Endometrium (tissue), 2 donors: ENCODE measurements at regions not wholly inside any gene's neighbourhood (a gene's known extent, or its start where the extent isn't known, plus 50 kb on each side); places are given as distances from the start of the nearest gene placed in this dataset.
"Not testable (repeated sequence)": the region's sequence is repeated elsewhere in the genome, so short reads cannot be mapped to it uniquely, and the experiment has no call there.

Source experiments
- FAIRE-seq: peaks from 2 replicates; lab custom pipeline; 2012; peaks lifted over from hg19 to GRCh38; lab: Jason Lieb, UNC
- donor health status: control.
- donor health status: control.

DNA sequence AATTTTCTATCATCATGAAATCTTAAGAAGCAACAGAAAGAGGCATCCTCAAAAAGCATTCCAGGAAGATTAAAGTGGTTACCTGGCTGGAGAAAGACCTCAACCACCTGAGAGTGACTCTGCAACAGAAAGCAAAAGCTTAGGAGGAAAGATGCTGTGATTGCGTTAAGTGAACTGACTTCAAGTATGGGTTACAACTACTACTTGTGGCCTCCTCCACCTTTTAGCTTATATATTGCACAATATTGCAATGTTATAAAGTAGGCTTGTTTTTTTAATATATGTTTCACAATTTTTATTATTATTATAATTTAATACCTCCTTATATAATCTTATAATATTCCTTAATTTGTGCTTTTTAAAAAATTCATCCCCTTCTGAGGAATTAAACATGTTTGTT lies 1407.5 kb downstream of the KCNT2 start:
- FAIRE-seq = no peak

DNA sequence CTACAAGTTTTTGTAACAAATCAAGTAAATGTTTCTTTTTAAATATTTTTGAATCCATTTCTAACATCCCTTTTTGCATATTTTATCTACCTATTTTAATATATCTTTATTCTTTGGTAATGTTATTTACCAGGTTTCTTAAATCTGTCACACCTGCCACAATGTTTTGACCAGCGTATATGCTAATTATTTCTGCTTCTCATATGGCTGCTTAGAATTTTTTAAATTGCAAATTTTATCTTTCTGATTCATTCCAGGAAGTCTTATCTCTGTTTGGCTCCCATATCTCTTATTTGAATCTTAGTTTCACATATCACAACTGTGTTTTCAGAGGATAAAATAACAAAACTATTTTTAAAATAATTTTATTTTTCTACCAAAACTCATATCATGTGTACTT lies 1411.1 kb downstream of the KCNT2 start:
- FAIRE-seq = no peak

DNA sequence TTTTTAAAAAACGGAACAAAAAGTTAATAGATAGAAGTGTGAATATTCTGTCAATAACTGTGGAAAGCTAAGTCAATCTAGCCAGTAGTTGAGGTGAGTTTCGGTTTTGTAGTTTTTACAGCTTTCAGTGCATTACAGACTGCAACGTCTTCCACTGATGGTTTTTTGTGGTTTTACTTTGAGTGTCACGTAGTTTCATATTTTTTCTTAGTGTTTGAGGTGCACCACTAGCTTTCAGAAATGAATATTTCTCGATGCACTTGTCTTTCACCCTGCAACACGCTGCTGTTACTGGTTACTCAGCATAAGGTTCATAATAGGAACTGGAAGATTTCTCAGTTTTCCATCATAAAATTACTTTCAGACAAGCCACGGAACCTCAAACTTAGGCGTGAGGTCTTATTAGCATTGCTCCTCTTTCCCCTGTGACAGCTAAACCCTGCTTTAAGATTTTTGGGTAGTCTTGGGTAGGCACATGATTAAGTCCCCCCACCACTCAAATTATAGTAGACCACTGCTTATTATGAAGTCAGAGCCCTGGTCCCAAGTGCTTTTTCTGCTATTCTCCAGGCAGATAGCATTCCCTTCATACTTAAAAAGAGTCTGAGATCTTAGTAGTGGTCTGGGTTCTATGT lies 1412.7 kb downstream of the KCNT2 start:
- FAIRE-seq = no peak

DNA sequence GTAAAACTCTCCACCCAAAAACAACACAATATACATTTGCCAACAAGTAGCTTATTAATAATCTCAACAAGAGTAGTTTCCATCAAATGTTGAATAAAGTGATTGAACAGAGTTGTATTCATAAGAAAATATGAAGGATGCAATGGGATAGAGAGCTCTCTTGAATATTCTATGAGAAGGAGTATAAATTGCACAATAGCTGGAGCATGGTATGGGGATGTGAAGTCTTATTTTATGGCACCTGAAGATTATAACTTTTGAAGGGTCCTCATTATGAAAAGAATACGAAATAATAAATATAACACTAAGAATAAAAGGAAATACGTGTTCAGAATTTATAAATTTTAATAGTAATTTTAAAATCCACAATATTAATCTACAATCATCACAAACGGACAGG lies 1415.1 kb downstream of the KCNT2 start:
- FAIRE-seq = no peak

DNA sequence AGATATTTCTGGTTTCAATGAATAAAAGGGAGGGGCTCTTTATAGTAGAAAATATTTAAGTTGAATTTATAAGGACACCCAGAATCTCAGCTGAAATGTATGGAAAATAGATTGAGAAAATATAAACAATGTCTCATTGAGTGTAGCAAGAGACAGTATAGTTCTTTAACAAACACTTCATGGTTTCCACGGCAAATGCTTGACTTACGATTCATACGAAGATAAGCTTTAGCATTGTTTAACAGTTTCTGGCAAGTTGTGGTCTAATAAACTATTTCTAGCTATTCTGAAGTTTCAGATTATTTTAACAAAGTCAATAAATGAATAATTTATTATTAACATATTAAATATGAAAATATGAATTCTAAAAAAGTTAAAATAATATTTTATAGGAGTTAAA lies 1419.4 kb downstream of the KCNT2 start:
- no peak for FAIRE-seq

DNA sequence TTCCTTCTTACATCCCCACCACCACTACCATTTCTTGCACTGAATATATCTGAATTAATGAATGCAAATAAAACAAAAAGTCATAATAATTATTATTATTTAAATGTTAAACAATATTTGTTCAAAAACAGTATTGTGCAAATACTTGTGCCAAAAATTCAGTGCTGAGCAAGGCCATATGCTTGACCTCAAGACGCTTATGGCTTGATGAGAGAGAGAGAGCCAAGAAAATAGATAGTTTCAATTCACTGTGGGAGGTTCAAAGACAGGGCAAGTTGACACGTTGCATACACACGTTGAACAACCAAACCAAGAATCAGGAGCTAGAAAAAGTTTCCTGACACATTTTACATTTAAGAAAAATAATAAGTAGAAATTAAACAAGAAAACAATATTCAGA lies 1421.7 kb downstream of the KCNT2 start:
- no peak for FAIRE-seq

DNA sequence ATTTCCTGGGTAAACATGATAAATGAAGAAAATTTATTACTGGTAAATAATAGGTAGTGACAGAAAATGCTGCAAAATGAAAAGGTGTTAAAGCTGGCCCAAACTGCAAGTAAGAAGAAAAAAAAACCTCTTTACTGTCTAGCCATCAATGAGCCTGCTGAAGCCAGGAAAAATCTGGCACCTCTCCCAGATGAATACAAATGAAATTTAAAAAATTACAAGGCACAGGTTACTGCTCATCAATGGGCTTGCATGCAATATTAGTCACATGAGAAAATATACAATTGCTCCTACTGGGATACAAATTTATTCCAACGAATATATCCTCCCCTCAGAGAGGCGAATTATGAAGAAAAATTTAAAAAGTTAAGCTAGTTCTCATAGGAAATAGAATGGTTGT lies 1422.5 kb downstream of the KCNT2 start:
- no peak for FAIRE-seq

DNA sequence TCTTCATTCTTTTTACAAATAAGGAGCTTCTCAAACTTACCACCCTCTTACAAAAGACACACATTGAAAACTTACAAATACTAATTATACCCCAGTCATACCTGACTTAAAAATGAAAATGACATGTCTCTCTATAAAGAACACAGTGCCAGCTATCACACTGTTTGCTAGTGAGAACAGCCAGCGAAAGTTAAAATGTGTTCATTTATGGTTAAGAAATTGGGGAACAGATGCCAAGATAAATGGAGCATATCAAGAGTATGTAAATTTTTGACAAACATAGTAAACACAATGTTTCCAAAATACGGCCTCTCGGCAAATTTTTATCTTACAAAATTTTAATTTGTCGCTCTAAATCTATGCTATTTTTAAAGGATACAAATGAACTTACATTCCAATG lies 1422.9 kb downstream of the KCNT2 start:
- FAIRE-seq = no peak

DNA sequence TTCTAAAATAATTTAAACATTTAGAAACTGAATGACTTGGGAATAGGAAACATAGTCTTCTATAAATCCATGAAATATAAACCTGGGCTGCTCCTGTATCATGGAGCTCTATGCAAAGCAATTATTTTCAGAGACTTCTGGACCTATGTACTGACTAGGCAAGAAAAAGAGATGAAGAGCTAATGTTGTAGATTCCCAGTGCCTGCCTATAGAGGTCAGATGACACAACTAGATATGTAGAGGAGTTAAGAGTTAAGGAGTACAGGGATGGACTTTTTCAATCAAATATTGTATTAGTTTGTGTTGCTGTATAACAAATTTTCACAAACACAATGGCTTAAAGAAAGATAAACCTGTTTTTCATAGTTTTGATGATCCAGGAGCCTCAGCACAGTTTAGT lies 1434.5 kb downstream of the KCNT2 start:
- no peak for FAIRE-seq

DNA sequence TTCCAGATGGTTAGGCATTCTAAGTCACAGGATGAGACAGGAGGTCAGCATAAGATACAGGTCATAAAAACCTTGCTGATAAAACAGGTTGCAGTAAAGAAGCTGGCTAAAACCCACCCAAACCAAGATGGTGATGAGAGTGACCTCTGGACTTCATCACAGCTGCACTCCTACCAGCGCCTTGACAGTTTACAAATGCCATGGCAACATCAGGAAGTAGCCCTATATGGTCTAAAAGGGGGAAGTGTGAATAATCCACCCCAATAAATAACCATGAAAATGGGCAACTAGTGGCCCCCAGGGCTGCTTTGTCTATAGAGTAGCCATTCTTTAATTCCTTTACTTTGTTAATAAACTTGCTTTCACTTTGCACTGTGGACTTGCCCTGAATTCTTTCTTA lies 1448.4 kb downstream of the KCNT2 start:
- FAIRE-seq = not testable (repeated sequence)

DNA sequence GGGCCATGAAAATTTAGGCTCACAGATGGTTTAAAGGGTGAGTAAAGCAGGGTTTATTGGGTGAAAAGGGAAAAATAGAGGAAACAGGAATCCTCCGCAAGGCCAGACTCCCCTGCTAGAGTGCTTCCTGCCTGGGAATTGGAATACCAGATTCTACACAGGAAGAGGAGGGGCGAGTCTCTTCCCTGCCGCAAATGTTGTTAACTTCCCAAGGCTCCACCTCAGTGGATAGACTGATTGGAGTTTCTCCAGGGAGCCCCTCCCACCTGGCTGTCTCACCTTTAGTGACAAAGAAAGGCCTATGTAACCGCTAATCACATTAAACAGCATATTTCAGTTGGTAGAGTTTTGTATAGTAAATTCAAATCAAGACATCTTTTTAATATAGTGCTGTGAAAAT lies 1450.1 kb downstream of the KCNT2 start:
- no peak for FAIRE-seq

DNA sequence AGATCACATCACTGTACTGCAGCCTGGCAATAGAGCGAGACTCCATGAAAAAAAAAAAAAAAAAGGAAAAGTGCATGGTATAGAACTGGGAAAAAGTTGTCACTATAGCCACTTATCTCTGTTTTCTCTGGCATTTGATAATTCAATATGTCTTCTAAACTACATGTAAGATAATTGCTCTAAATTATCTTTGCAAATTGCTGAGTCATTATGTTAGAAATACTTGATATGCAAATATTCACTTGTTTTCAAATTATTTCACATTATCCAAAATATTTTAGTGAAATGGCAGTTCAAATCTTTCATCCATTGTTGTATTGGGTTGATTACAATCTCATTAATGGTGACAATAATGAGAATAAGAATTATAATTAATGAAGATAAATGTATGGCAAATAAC lies 1455.1 kb downstream of the KCNT2 start:
- FAIRE-seq = no peak

DNA sequence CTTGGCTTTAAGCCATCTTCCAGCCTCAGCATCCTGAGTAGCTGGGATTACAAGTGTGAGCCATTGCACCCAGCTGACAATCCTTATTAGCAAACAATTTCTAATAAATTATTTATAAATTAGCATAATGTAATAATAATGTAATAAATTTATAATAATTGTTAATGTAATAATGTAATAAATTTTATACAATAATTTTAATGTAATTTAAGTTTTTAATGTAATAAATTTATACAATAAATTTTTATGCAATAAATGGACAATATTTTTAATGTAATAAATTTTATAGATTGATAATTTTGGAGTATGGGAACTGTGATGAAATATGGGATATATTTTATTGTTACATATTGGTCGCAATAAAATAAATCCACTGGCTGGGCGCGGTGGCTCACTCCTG lies 1457.5 kb downstream of the KCNT2 start:
- peak; percentile 45 for FAIRE-seq

DNA sequence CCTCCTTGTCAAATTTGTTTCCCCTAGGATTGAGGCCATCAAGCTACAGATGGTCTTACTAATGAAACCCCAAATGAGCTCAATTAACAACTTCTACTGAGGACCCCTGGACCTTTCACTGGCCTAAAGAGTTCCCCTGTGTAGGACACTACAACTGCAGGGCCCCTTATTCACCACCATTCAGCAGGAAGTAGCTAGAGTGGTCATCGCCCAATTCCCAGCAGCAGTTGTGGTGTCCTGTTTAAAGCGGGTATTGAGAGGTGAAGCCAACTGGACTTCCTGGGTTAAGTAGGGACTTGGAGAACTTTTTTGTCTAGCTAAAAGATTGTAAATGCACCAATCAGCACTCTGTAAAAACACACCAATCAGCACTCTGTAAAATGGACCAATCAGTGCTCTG lies 1466.9 kb downstream of the KCNT2 start:
- FAIRE-seq = no peak

DNA sequence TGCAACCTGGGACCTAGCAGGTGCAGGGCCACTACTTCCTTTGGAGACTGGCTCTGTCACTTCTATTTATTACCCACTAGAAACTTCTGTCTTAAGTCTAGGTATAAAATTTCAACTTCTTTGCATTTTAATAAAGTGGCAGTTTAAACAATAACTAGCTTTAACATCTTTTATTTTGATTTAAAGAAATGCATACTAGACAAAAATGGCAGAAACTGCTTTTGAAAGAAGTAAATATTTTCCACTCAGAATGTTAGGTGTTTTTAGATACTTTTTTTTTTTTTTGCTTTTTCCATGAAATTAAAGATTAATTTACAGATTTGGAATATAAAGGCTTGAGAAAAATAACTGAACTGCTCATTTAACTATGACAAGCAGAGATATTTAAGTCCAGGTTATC lies 1477.6 kb downstream of the KCNT2 start:
- FAIRE-seq = no peak

DNA sequence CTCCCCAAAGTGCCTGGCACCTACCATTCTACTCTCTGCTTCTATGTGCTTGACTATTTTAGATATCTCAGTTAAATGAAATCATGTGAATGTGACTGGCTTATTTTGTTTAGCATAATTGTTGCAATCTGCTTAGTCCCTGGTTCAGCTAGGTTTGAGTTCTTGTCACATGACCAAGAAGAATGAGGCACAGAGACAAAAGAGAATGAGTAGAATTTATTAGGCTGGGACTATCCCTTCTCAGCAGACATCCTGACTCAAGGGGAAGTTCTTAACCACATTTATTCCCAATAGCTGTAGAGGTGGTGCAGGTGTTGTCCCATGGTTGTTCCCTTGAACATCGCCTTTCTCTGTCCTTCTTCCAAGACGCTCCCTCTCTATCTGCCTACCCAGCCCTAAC lies 1485.7 kb downstream of the KCNT2 start:
- no peak for FAIRE-seq

DNA sequence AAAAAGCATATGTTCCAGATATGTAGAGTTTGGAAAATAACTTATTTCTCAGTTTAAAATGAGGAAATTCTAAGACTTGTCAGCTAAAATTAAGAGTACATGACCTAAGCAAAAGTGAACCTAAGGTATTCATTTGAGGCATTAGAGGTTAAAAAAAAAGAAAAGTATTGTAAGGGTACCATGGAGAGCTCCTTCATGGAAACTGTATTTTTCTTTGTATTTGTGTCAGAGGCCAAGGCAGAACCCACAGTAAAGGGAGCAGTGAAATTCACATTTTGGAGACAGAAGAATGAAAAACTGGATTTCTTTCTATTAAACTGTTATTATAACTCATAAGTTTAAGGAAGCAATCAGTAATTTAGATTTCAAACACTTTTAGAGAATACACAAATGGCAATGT lies 1494.8 kb downstream of the KCNT2 start:
- no peak for FAIRE-seq

DNA sequence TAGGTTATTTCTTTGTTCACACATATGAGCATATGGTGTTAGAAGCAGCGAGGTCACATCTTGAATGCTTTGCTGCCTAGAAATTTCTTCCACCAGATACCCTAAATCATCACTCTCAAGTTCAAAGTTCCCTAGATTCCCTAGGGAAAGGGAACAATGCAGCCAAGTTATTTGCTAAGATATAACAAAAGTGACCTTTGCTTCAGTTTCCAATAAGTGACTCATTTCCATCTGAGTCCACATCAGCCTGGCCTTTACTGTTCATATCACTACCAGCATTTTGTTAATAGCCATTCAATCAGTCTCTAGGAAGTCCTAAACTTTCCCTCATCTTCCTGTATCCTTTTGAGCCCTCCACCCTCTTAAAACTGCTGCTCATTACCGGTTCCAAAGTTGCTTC lies 1502.5 kb downstream of the KCNT2 start:
- FAIRE-seq = no peak

DNA sequence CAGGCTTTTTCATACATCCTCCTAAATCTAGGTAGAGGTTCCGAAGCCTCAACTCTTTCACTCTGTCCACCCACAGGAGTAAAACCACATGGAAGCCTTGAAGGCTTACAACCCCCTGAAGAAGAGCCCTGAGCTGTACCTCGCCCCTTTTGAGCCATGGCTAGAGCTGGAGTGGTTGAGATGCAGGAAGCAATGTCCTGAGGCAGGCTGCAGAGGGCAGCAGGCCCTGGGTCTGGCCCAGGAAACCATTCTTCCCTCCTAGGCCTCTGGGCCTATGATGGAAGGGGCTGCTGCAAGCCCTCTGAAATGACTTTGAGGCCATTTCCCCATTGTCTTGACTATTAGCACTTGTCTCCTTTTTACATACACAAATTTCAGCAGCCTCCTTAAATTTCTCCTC lies 1503.0 kb downstream of the KCNT2 start:
- FAIRE-seq = no peak

DNA sequence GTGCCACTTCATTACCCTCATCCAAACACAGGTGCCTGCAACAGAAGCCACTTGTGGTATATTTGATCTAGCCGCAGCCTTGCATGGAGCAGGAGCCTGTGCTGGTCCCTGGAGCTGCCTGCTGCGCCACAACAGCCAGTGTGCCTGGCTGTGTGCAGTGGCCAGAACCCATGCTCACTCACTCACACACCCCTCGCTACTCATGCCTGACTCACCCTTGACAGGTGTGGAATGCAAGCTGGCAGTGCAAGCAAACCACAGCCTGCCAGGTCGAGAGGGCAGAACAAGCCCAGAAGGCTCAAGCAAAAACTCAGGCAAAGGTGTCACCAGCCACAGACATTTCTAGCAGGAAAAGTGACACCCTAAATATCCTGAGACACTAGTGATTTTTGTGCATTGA lies 1510.9 kb downstream of the KCNT2 start:
- FAIRE-seq = no peak

DNA sequence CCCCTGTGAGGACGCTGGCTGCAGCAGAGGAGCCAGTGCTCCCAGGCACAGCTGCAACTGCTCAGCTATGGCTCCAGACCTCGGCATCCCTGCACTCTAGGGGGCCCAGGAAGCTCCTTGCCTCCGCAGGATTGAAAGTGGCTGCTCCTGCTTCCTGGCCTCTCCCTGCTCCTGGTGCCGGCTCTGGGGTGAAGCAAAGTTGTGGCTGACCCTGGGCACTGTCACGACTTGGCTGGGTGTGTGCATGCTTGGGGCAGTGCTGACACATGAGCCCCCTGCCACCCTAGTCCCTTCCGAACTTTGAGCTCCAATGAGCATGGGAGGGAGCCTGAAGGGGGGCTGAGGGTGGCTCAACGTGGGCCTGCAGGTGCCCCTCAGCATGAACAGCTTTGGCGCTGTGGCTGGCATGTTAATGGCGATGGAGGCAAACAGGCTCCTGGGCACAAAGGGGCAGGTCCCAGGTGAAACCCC lies 1512.2 kb downstream of the KCNT2 start:
- FAIRE-seq = no peak

DNA sequence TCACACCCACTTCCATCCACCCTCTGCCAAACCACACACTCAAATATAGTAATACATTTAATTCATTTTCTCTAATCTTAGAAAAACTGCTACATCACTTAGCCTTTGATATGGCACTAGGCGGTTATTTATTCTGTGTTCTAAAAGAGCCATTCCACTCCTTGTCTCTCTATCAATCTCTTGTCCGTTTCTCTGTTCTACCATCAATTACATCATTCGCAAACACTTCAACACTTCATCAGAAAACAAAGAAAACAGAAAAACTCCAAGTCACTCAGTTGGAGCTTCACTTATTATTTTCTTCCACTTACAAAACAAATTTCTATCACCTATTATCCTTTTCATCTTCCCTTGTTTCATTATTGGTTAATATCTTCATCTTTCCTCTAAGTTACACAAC lies 1523.0 kb downstream of the KCNT2 start:
- FAIRE-seq = no peak

DNA sequence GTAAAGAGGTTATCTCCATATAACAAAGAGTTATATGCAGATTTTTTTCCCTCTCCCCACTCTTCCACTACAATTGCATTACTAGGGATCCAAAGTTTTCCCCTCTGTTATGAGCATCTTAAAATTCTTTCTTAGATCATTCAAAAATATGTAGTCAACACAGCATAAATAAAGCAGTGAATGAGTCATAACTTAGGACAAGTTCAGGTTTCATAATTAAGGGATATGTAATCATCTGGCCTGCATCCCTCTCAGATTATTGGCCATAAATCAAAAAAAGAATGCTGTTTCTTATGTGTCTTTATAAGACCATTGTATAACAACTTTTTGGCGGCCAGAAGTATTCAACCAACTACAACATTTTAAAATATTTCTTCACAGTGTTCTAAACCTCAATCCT lies 1526.1 kb downstream of the KCNT2 start:
- no peak for FAIRE-seq

DNA sequence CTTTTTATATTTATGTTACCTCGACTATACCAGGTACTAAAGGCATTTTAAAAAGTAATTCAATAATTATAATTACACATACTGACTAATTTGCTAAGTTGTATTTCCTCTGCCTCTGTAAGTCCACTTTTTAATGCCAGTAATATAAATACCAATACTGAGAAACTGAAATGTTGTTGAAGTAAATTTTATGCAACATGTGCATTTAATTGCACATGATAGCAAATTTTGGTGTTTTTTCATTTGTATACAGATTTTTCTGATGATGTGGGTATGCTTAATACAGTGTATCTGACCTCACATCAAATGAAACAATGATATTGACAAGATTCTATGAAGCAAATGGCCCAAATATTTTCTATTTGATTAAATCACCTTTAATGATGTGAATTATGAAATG lies 1531.6 kb downstream of the KCNT2 start:
- FAIRE-seq = no peak

DNA sequence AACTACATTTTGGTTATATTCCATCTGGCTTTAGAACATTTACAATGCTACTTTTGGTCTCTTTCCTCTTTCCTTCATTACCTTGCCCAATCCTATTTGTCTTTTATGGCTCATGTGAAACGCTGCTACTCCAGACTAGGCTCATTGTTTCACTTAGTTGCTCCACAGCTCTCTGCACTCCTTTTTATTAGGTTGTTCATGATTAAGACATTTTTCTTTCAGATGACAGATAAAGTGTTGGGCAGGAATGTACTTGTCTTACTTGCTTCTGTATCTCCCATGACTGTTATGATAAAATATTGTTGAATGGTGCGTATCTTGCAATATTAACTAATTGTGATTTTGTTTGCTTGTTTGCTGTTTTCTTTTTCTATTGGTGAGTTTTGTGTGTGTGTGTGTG lies 1532.3 kb downstream of the KCNT2 start:
- no peak for FAIRE-seq
